Endothelial cell of hepatic sinusoid (primary cell): ENCODE measurements at regions not wholly inside any gene's neighbourhood (a gene's known extent, or its start where the extent isn't known, plus 50 kb on each side); places are given as distances from the start of the nearest gene placed in this dataset.

ENCODE experiments used
- in situ Hi-C: cut with HindIII; loops from 2 replicates; pipeline ENCODE4 v1.10.0; 2017; ENCODE audit warnings: low sequenced_read_pairs

GRCh38 chr13:72127031-72127430, 260.0 kb upstream of the DACH1 start:
- in situ Hi-C loops, result no loop called here

DNA sequence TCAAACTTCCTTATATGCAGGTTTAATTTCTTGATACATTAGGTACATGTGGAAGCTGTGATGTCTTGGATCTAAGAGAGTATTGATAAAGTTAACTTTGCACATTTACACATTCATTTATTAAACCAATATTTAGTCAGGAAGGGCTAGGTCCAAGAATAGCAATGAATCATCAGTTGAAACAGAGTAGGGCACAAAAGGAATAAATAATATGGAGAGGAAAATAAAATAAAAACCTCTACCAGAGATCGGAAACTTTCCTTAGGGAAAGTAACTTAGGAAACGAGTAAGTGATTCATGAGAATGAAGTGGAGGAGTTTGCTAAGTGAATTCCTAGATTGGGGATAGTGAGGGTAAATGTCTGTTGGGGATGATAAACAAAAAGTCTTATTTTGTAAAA, 259.4 kb upstream of the DACH1 start:
- in situ Hi-C loops, result no loop called here

DNA sequence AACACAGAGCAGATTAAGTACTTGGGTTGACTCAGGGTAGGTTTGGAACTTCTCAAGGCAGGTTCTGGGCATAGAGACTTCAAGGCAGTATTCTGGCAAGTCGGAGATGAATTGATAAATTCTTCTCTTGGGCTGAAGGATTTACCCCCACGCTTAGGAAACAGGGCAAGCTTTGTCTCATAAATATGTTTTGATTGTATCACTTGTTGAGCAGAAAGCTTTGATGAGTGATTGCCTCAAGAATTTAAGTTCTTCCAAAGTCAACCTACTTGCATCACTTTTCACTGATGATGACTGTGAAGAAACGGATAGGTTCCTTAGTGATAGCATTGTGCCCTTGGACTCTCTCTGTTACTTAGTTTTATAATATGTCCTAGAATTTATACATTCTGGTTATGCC, 258.6 kb upstream of the DACH1 start:
- in situ Hi-C loops, result no loop called here

DNA sequence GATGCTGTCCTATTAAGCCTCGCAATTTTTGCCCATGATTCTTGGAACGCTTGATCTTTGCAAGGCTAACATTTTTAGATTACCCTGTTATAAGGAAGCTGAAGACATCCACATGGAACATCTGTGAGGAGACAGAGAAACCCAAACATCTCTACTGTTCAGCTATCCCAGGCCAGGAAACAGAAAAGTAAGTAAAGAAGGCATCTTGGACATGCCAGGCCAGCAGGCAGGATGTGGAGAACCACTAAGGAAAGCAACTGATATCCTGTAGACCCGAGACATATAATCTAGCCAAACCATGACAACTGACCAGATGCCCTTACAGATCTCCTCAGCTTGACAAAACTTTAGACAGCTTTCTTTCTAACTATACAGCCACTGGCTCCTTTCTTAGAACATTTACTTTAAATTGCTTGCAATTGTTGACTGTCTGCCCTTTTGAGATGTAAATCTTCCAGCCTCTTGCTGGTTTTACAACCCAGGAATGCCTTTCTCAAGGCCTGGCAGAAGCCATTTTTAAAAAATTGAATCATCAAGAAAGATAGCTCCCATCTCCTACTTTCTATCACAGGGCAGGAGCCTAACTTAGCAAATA, 255.8 kb upstream of the DACH1 start:
- in situ Hi-C loops, result no loop called here

GRCh38 chr13:72121466-72121865, 254.5 kb upstream of the DACH1 start:
- in situ Hi-C loops, result no loop called here

GRCh38 chr13:72120632-72121031, 253.6 kb upstream of the DACH1 start:
- in situ Hi-C loops, result no loop called here

DNA sequence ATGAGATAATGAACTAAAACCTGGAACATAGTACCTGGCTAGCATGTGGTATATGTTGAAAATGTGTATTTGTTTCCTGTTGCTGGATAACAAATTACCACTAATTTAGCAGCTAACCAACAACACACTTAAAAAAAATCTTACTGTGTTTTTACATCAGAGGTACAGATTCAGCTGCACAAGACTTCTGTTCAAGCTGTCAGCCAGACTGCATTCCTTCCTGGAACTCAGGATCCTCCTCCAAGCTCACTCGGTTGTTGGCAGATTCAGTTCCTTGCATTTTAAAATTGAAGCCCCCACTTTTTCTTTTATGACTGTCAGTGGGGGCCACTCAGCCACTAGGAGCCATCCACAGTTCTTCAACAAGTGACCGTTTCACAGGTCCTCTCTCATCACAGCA, 246.9 kb upstream of the DACH1 start:
- in situ Hi-C loops, result no loop called here

GRCh38 chr13:72113076-72113475, 246.1 kb upstream of the DACH1 start:
- in situ Hi-C loops, result no loop called here

- in situ Hi-C loops, result no loop called here
These were observed 245.2 kb upstream of the DACH1 start for GRCh38 chr13:72112216-72112615.

- in situ Hi-C loops, result no loop called here
These were observed 242.9 kb upstream of the DACH1 start for GRCh38 chr13:72109863-72110262.

- in situ Hi-C loops, result no loop called here
These were observed 237.7 kb upstream of the DACH1 start for GRCh38 chr13:72104656-72105180.

DNA sequence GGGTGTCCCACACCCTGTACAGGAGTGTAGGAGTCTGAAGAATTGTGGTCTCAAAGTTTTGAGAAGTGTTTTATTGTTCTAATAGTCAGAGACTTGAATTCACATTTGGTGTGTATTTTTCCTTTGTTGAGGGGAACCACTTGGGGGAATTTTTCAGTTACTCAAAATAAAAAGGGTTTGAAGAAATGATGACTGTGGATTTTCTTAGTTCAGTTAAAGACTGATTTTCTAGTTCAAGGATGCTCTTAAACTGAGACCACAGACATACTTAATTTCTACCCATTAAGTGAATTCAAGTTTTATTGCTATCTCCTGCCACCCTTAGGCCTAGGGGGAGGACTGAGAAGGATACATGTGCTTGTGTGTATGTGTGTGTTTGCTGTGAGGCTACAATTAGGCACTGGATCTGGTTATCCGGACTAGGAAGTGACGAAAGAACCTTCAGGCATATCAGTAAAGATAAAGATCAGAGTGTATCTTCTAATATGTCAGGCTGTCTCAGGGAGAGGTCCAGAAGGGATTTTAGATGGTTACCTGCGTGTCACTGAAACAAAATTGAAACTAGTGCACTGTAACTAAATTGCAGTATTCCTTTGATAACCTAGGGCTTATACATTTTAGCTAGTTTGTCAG, 234.9 kb upstream of the DACH1 start:
- in situ Hi-C loops, result no loop called here

- in situ Hi-C loops, result no loop called here
These were observed 233.3 kb upstream of the DACH1 start for GRCh38 chr13:72100339-72100738.

- in situ Hi-C loops, result no loop called here
These were observed 230.6 kb upstream of the DACH1 start for GRCh38 chr13:72097568-72097967.

- in situ Hi-C loops, result no loop called here
These were observed 226.3 kb upstream of the DACH1 start for GRCh38 chr13:72093262-72093661.

DNA sequence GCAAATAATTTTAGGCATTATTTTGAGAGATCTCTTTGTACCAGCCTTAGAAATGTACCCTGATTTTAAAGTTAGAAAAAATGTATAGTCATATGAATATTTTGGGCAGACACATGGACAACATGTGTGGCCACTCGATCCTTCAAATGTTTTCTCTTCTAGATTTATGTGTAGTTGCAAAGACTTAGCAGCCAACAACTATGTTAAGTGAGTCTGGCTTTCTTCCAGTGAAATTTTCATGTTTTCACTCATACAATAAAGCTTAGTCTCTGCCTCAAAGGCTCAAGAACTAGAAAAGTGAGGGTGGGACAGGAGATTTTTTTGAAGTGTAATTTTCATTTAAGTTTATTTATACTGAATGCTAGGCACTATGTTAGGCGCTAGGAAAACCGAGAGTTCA, 207.7 kb upstream of the DACH1 start:
- in situ Hi-C loops, result no loop called here

DNA sequence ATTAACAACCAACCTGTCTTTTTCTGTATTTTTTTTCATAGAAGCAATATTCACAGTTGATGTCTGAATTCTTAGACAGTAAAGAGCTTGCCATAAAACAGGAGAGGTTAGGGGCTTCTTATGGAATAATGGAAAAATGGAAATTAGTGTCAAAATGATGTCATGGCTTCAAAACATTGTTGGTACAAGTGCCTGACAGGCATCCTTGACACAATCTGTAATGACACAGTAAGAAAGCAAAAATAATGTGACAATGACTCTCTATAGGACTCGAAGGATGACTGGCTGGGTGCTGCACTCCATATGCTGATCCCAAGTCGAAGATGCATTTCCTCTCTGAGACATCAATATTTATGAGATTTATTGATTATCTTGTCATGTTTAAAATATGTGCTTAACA, 205.3 kb upstream of the DACH1 start:
- in situ Hi-C loops, result no loop called here

DNA sequence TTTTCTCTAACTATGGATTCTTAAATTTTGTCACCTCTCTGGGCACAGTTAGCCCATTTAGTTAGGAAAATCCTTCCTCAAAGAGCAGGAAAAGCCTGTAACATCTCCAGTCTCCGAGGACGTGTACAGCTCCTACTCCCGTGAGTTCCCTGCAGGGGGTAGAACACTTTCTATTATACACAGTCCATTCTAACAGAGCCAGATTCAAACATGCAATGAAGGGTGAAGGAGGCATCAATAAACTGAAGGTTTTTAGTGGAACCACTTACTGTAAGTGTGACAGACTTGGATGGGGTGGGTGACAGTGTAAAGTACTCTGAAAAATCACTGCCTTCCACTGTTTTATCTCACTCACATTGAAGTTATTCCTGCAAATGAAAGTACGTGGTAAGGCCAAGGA, 204.7 kb upstream of the DACH1 start:
- in situ Hi-C loops, result no loop called here

- in situ Hi-C loops, result no loop called here
These were observed 195.6 kb upstream of the DACH1 start for GRCh38 chr13:72062566-72062965.

- in situ Hi-C loops, result no loop called here
These were observed 194.6 kb upstream of the DACH1 start for GRCh38 chr13:72061613-72062012.

DNA sequence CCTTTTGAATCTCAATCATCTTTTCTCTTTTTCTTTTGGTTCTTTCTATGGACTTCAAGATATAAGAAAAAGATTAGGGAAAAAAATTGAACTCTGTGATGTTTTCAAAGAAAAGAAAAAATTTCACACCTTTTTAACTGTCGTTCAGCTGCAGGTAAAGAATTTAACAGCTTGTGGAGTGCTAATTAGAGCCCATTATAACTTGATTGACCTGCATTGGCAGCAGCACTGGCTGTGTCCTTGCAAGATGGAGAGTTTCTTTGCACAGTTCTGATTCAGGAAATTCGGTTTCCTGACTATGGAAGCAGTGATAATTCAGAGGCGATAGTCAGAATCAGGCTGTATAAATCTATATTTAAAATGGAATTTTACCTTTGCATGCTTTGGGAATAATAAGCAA, 183.2 kb upstream of the DACH1 start:
- in situ Hi-C loops, result no loop called here

GRCh38 chr13:72043366-72043765, 176.4 kb upstream of the DACH1 start:
- in situ Hi-C loops, result no loop called here

DNA sequence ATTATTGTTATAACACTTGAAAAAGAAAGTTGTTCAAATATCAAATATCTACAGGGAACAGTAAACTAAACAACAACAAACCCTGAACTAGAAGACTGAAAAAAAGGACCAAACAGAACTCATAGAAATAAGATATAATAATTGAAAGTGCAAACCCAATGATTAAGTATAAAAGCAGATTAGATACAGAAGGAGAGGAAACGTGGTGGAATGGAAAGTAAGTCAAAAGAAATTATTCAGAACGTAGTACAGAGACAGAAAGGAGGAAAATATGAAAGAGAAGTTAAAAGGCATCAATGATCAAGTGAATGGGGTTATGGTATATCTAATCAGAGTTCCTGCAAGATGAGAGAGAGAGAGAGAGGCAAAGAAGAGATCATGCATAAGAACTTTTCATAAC, 174.2 kb upstream of the DACH1 start:
- in situ Hi-C loops, result no loop called here
